Gastrocnemius medialis (tissue), 4 donors: ENCODE measurements at regions not wholly inside any gene's neighbourhood (a gene's known extent, or its start where the extent isn't known, plus 50 kb on each side); places are given as distances from the start of the nearest gene placed in this dataset.

Experiments
- ATAC-seq, 2 donors: fragments of 150-250 bp; one replicate each; pipeline ENCODE4 v1.9.1; 2016
- DNase-seq, 2 donors: peaks; one replicate each; pipeline ENCODE4 v3.0.0-alpha.2; 2019
- H3K27ac ChIP-seq, 4 donors: fragments of 200-600 bp; sonication (generic); 1 replicate in 1 of 4; 2 replicates in 3 of 4; pipeline ENCODE4 v1.5.1; 2016 to 2018; ENCODE audit warnings: mild to moderate bottlenecking in 2 of 4, moderate library complexity in 1 of 4
- H3K27me3 ChIP-seq, 3 donors: fragments of 200-600 bp; sonication (generic) in 2 of 3; 1 replicate in 1 of 3; 2 replicates in 2 of 3; pipeline versions ENCODE4 v1.5.1 to v1.6.0; 2016 to 2019; ENCODE audit warnings: mild to moderate bottlenecking in 1 of 3, moderate library complexity in 1 of 3
- H3K36me3 ChIP-seq, 2 donors: fragments of 200-600 bp; sonication (generic) in 1 of 2; one replicate each; pipeline ENCODE4 v1.5.1; 2017 to 2018
- H3K4me1 ChIP-seq, 2 donors: fragments of 200-600 bp; sonication (generic) in 1 of 2; one replicate each; pipeline ENCODE4 v1.5.1; 2016 to 2017; ENCODE audit warnings: mild to moderate bottlenecking in 2 of 2
- H3K4me3 ChIP-seq, 4 donors: fragments of 200-600 bp; sonication (generic) in 3 of 4; 1 replicate in 1 of 4; 2 replicates in 3 of 4; pipeline ENCODE4 v1.5.1; 2016 to 2019; ENCODE audit warnings: mild to moderate bottlenecking in 2 of 4
- H3K9me3 ChIP-seq, 3 donors: fragments of 200-600 bp; sonication (generic) in 2 of 3; 1 replicate in 1 of 3; 2 replicates in 2 of 3; pipeline ENCODE4 v1.5.1; 2016 to 2019
- CTCF ChIP-seq, 5 experiments: fragments of 450-650 bp in 3 of 5; fragments of 200-600 bp in 2 of 5; sonication (generic) in 2 of 5; IDR thresholded peaks in 4 of 5; conservative IDR thresholded peaks in 1 of 5; 1 replicate in 4 of 5; 2 replicates in 1 of 5; pipeline ENCODE4 v1.5.1; 2016 to 2019; ENCODE audit warnings: antibody characterized with exemption in 5 of 5, mild to moderate bottlenecking in 3 of 5, moderate library complexity in 3 of 5
- POLR2A ChIP-seq, 2 donors: fragments of 450-650 bp; IDR thresholded peaks; one replicate each; pipeline ENCODE4 v1.6.1; 2017; ENCODE audit warnings: antibody characterized with exemption in 2 of 2, mild to moderate bottlenecking in 2 of 2, moderate library complexity in 2 of 2
- in situ Hi-C, 4 donors: fragments of 200-750 bp; cut with MboI; loops; one replicate each; pipeline versions ENCODE4 v1.15.0 to v1.8.0; 2017; ENCODE audit warnings: low sequenced_read_pairs in 4 of 4
- intact Hi-C: fragments of 100-400 bp; cut with DNase I; formaldehyde crosslinking; loops from one replicate; pipeline ENCODE4 v1.15.1; 2023; ENCODE audit warnings: low total_unique reads

- intact Hi-C loops (no loop called here), in situ Hi-C loops (no loop called here)
- Histone ChIP-seq H3K4me1 (no peaks in the 10 kb centered on the region), H3K27ac (no peak overlapping the region), H3K9me3 (no peaks in the 10 kb centered on the region), H3K4me3 (no peak overlapping the region), H3K27me3 (no peaks in the 10 kb centered on the region), H3K36me3 (no peaks in the 10 kb centered on the region)
- DNase-seq (no peak), ATAC-seq (no peak)
- no peak for TF ChIP-seq CTCF (IDR thresholded peaks at IDR 0.05 in 4 of 5, conservative IDR thresholded peaks at IDR 0.05 in 1 of 5)
- no peak for TF ChIP-seq POLR2A (IDR thresholded peaks at IDR 0.05)
These were observed 198.0 kb upstream of the TUSC1 start for GRCh38 chr9:25876248-25876647.

- no peak for DNase-seq
- H3K4me3 ChIP-seq: no peak overlapping the region
- in situ Hi-C loops: no loop called here
- no peaks in the 10 kb centered on the region for H3K27me3 ChIP-seq
- H3K27ac ChIP-seq: no peak overlapping the region
- ATAC-seq: no peak
- H3K36me3 ChIP-seq: no peaks in the 10 kb centered on the region
- TF ChIP-seq POLR2A (IDR thresholded peaks at IDR 0.05) (no peak), CTCF (IDR thresholded peaks at IDR 0.05 in 4 of 5, conservative IDR thresholded peaks at IDR 0.05 in 1 of 5) (no peak)
- H3K9me3 ChIP-seq: no peaks in the 10 kb centered on the region
- intact Hi-C loops: no loop called here
- no peaks in the 10 kb centered on the region for H3K4me1 ChIP-seq
These were observed 186.3 kb upstream of the TUSC1 start for GRCh38 chr9:25864509-25864908.

- no peaks in the 10 kb centered on the region for H3K27me3 ChIP-seq
- DNase-seq (no peak), ATAC-seq (no peak)
- H3K4me1 ChIP-seq: no peaks in the 10 kb centered on the region
- intact Hi-C loops (no loop called here), in situ Hi-C loops (no loop called here)
- TF ChIP-seq CTCF (IDR thresholded peaks at IDR 0.05 in 4 of 5, conservative IDR thresholded peaks at IDR 0.05 in 1 of 5) (no peak), POLR2A (IDR thresholded peaks at IDR 0.05) (no peak)
- no peak overlapping the region for H3K27ac ChIP-seq
- H3K9me3 ChIP-seq: no peaks in the 10 kb centered on the region
- H3K36me3 ChIP-seq: no peaks in the 10 kb centered on the region
- H3K4me3 ChIP-seq: no peak overlapping the region
These were observed 183.2 kb upstream of the TUSC1 start for GRCh38 chr9:25861421-25861820.

GRCh38 chr9:25857147-25857546, 178.9 kb upstream of the TUSC1 start:
- no peak for TF ChIP-seq CTCF (IDR thresholded peaks at IDR 0.05 in 4 of 5, conservative IDR thresholded peaks at IDR 0.05 in 1 of 5)
- TF ChIP-seq POLR2A (IDR thresholded peaks at IDR 0.05): no peak
- H3K9me3 ChIP-seq: no peaks in the 10 kb centered on the region
- no peak for ATAC-seq
- H3K27me3 ChIP-seq: no peaks in the 10 kb centered on the region
- intact Hi-C loops: no loop called here
- H3K4me1 ChIP-seq: no peaks in the 10 kb centered on the region
- no peaks in the 10 kb centered on the region for H3K36me3 ChIP-seq
- H3K4me3 ChIP-seq: no peak overlapping the region
- in situ Hi-C loops: no loop called here
- no peak for DNase-seq
- no peak overlapping the region for H3K27ac ChIP-seq

GRCh38 chr9:25850803-25851202, 172.6 kb upstream of the TUSC1 start:
- Histone ChIP-seq H3K9me3 (no peaks in the 10 kb centered on the region), H3K27me3 (no peaks in the 10 kb centered on the region), H3K36me3 (no peaks in the 10 kb centered on the region), H3K4me3 (no peak overlapping the region), H3K27ac (no peak overlapping the region), H3K4me1 (no peaks in the 10 kb centered on the region)
- in situ Hi-C loops: no loop called here
- no peak for TF ChIP-seq POLR2A (IDR thresholded peaks at IDR 0.05)
- no peak for TF ChIP-seq CTCF (IDR thresholded peaks at IDR 0.05 in 4 of 5, conservative IDR thresholded peaks at IDR 0.05 in 1 of 5)
- intact Hi-C loops: no loop called here
- DNase-seq (no peak), ATAC-seq (no peak)
